ENCODE measurements at regions not wholly inside any gene's neighbourhood (a gene's known extent, or its start where the extent isn't known, plus 50 kb on each side); places are given as distances from the start of the nearest gene placed in this dataset.

DNA sequence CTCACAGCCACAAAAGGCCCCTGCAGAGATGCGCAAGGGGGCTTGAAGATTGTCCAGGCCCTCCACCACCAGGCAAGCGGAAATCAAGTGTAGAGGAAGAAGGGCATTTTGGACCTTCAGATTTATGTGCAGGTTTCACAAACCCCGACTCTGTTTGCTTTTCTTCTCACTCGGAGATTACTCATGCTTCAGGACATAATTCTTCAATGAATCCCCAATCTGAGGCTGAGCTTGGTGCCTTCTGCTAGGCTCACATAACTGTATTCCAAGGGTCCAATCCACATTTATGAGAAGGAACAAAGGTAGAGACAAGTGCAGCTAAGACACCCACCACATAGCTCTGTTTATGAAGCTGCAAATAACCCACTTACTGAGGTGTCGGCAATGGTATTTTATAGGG lies 50.6 kb upstream of the NMNAT3 start:
- H3K4me3 ChIP-seq (ENCODE audit: control insufficient read depth, low read depth, low read length), result no peak overlapping the region
- no peak for DNase-seq (ENCODE audit: low read depth)
- no peak for TF ChIP-seq CTCF (conservative IDR thresholded peaks at IDR 0.05; ENCODE audit: control insufficient read depth, insufficient read depth, low read depth, low read length)
